ENCODE measurements at regions not wholly inside any gene's neighbourhood (a gene's known extent, or its start where the extent isn't known, plus 50 kb on each side); places are given as distances from the start of the nearest gene placed in this dataset.
A peak's percentile ranks its signal among the peaks of the same experiment; 100 is the strongest.
"Not testable (repeated sequence)": the region's sequence is repeated elsewhere in the genome, so short reads cannot be mapped to it uniquely, and the experiment has no call there.

DNA sequence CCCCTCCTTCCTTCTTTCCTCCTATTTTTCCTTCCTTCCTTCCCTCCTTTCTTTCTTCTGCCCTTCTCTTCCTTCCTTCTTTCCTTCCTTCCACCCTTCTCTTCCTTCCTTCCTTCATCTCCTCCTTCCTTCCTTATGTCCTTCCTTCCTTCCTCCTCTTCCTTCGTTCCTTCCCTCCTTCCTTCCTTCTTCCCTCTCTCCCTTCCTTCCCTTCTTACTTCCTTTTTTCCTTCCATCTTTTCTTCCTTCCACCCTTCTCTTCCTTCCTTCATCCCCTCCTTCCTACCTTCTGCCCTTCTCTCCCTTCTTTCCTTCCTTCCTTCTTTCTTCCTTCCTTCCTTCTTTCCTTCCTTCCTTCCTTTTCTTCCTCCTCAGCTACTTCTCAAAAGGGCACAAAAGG lies 287.3 kb upstream of the ZNF507 start:
- no peak for DNase-seq

DNA sequence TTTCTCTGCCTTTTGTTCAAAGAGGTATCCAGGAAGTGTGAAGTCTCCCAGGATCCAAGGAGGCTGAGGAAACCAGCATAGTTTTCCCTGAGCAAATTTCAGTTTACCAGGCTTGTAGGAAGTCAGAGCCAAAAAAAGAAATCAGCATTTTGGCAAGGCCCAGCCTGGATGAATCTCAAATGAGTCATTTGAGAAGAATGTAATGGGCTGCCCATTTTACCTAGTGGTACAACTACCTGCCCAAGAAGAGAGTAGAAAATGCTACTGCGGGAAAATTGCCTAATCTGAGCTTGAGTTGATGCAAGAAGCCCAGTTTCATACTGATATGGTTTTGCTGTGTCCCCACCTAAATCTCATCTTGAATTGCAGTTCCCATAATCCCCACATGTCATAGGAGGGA lies 284.1 kb upstream of the ZNF507 start:
- DNase-seq = no peak

- DNase-seq = no peak
These were observed 281.8 kb upstream of the ZNF507 start for GRCh38 chr19:32063601-32064000.

GRCh38 chr19:32066056-32066455 lies 279.4 kb upstream of the ZNF507 start:
- DNase-seq = no peak

GRCh38 chr19:32067685-32068084 lies 277.7 kb upstream of the ZNF507 start:
- DNase-seq = no peak

DNA sequence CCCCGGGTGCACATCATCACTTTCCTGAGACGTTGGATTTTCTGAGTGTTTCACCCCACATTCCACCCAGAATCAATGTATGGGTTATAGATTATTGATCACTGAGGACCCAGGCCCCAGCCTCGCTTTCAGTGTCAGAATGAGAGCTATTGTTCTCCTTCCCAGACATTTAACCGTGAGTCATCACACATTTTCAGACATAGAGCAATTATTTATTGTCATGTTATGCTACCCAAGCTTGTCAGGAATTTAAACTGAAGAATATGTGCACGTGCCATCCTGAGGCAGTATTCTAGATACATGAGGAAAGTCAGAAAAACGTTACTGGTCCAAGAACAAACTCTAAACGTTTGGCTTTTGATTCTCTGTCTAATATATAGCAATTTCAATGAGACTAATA lies 276.6 kb upstream of the ZNF507 start:
- DNase-seq = no peak

- DNase-seq = no peak
These were observed 275.3 kb upstream of the ZNF507 start for GRCh38 chr19:32070101-32070500.

DNA sequence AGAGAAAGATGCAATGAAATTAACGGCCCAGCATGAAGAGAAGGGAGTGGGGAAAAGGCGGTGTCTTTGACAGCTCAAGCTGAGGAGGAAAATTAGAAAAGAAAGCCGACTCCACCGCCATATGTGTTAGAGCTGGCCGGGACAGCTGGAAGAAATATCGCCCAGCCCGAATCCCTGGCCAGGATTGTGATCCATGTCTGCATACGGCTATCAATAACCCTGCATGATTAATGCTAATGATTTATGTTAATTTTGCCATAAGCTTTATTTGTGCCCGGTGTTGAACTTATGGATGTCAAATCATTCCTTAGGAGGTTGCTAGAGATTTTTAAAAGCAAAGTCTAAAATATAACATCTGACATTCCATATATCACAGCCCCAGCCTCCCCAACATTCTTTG lies 263.4 kb upstream of the ZNF507 start:
- no peak for DNase-seq

- DNase-seq = not testable (repeated sequence)
These were observed 260.6 kb upstream of the ZNF507 start for GRCh38 chr19:32084756-32085363.

DNA sequence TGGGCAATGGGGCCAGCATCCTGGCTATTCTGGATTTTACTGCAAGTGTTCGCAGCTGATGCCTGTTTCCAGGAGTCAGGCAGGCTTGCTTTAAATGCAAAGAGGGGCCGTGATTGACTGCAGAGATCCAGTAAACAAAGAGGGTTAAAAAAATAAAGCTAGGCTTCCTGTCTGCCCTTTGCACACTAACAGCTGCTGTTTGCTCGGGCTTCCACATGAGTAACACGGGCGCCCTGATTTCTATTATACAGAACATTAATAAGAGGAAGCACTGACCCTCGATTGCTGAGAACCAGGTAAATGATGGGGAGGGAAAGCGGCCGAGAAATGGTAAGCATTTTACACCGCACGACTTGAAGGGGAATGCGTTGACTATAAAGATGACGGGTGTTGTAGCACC lies 254.2 kb upstream of the ZNF507 start:
- DNase-seq = no peak

GRCh38 chr19:32097011-32097410 lies 248.4 kb upstream of the ZNF507 start:
- no peak for DNase-seq

- no peak for DNase-seq
These were observed 247.8 kb upstream of the ZNF507 start for GRCh38 chr19:32097620-32098019.

DNA sequence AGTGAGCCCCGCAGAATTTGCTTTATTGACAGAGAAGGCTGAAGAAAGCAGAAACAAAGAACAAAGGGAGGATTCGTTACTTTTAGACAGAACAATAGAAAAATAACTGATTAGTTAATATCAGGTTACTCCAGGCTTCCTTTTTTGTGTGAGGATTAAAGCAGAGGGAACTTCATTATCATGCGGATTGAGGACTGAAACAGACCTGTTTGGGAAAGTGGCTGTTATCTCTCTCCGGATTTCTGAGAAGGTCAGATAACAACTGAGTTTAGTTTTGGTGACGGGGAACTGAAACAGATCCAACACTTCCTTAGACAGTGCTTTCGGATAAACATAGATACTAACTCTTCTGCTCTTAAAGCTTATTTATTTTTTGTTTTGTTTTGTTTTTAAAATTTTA lies 246.4 kb upstream of the ZNF507 start:
- peak; percentile 21 for DNase-seq

DNA sequence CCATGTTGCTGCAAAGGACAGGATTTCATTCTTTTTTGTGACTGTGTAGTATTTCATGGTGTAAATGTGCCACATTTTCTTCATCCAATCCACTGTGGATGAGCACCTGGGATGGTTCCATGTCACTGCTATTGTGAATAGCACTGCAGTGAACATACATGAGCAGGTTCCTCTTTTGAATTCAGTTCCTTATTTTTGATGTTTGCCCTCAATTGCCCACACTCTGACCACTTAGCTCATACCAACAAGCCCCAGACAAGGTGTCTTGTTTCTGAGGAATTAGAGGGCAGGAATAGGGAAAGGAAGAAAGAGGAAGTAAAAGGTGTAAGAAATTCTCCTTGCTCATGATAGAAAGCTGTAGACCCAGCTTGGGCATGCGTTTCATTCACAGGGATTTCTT lies 244.2 kb upstream of the ZNF507 start:
- no peak for DNase-seq

DNA sequence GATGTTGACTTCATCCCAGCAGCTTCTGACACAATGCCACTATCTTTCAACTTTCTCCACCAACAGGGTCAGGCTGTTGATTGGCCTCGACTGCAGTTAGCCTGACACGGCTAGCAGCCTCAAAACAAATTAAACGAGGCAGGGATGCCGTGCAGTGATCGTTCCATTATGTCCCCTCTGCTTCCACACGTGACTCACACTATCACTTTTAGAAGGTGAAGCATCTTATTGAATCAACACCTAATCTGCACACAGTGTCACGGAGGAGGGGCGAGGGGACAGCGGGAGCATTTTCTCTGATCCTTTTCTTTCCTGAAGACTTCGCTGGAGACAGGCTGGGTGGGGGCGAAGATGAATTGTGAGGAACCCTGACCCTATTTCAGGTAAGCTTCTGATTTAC lies 241.9 kb upstream of the ZNF507 start:
- no peak for DNase-seq

GRCh38 chr19:32104153-32104849 lies 241.1 kb upstream of the ZNF507 start:
- peak; percentile 35 for DNase-seq

GRCh38 chr19:32104850-32105235 lies 240.6 kb upstream of the ZNF507 start:
- no peak for DNase-seq

DNA sequence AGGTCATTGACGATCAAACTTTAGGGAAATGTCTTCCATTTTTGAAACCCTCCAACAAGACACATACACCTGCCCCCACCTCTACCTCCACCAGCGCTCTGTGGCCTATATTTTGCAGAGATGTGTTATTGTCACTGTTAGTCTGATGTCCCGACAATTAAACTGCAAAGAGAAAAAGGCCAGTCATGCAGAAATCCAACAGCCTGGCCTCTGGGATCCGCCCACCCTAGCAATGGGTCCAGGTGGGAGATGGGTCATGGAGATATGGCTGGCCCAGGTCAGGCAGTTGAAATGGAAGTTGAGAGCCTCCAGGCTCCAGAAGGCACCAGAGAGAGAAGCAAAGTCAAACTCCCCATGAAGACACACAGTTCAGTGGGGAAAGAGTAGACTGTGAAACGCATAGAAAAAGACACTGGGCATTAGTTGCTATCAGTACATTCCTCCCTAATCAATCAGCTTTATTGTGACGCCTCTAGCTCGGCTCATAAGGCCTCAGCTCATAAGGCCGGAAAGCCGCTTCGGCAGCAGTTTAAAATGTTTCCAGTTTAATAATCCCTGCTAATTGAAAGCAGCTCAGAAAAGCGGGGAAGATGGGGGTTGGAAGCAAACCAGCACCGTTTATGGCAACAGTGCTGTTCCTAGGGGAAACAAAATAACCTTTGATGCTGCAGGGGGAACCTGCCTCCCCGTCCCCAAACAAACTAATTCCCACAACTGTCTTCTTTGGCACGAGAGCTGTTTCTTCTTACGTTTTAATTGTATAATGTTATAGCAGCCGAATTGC lies 239.7 kb upstream of the ZNF507 start:
- no peak for DNase-seq

DNA sequence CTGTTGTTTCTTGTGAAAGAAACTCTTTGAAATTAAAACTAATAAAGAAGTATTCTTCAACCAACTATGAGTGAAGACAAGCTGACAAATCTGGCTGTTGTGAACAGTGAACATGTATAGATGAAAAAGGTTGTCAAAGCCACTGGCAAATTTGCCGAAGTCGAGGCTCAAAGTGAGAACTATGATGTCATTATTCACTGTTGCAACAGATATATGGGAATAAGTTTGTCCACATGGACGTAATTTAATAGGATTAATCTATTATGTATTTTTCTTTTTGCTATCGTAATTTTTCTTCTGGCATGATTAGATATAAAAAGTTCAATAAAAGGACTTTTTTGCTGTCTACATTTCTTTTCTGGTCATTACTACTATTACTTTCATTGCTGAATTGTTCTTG lies 223.2 kb upstream of the ZNF507 start:
- no peak for DNase-seq

- DNase-seq = no peak
These were observed 222.0 kb upstream of the ZNF507 start for GRCh38 chr19:32123355-32123940.

DNA sequence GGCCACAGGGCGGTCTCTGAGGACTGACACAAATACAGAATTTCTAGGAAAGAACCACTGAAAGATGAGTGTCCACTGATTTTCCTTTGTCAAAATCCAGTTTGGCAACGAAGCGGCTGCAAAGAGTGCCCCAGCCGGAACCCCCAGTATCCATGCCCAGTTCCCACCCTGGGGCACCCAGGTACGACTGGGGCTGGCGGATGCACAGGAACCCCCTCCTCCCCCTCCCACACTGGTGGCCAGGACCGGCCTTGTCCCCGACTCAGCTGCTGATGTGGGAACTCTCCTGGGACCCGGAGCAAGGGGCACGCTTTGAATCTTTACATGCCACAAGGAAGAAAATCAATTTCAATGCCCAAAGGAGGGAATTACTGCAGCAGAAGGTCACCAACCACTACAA lies 220.8 kb upstream of the ZNF507 start:
- no peak for DNase-seq

- no peak for DNase-seq
These were observed 216.3 kb upstream of the ZNF507 start for GRCh38 chr19:32129141-32129540.

GRCh38 chr19:32130332-32130731 lies 215.1 kb upstream of the ZNF507 start:
- no peak for DNase-seq

DNA sequence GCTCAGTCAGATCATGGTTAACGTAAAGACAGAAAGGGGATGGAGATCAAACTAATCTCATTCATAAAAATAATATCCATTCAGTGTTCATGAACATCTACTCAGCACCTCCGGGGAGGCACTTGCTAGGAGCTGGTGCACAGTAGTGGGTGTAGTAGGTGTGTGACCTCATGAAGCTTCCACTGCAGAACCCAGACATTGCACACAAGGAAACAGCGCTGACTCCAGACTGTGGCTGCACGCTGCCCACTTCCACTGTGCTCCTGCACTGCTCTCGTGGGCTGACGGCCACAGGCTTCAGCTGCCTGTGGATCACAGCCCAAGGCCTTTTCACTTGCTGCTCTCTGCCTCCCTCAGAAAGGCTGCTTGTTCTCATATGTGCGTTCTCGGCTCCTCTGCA lies 214.4 kb upstream of the ZNF507 start:
- DNase-seq = no peak

Data from hematopoietic multipotent progenitor cell treated with erythropoietin and hydrocortisone succinate and interleukin-3 and kit ligand, for 8 days (in vitro differentiated cells).